ENCODE measurements at regions not wholly inside any gene's neighbourhood (a gene's known extent, or its start where the extent isn't known, plus 50 kb on each side); places are given as distances from the start of the nearest gene placed in this dataset.

- H3K27me3 ChIP-seq (replicated peaks; ENCODE audit: insufficient read depth, low read depth, low read length, poor library complexity) = no peaks in the 10 kb centered on the region
- no peaks in the 10 kb centered on the region for H3K4me1 ChIP-seq (ENCODE audit: insufficient read depth, low read length, poor library complexity, severe bottlenecking)
- no peak overlapping the region for H3K27ac ChIP-seq (ENCODE audit: low read depth, low read length, poor library complexity, severe bottlenecking)
- H3K4me3 ChIP-seq (ENCODE audit: low read depth, low read length, poor library complexity, severe bottlenecking) = no peak overlapping the region
- H3K9me3 ChIP-seq (ENCODE audit: low read depth, low read length, poor library complexity, severe bottlenecking) = no peaks in the 10 kb centered on the region
- no TSS peak for BruUV-seq (replicated peaks)
- TF ChIP-seq EZH2 (IDR thresholded peaks at IDR 0.05; ENCODE audit: borderline replicate concordance, low read depth, low read length, poor library complexity, severe bottlenecking) (no peak), CTCF (conservative IDR thresholded peaks at IDR 0.05; ENCODE audit: low read depth, low read length) (no peak)
- DNase-seq (ENCODE audit: low spot score) = no peak
- intact Hi-C loops (cut with micrococcal nuclease; ENCODE audit: unreplicated experiment) = no loop called here
- H3K36me3 ChIP-seq (ENCODE audit: insufficient read depth, low read length, poor library complexity, severe bottlenecking) = no peaks in the 10 kb centered on the region
- ChIA-PET CTCF (no interaction called here), POLR2A (ENCODE audit: low non-redundant PET) (no interaction called here)
Observed at GRCh38 chr6:96470296-96470695, 51.3 kb upstream of the UFL1 start.
